WTC11 (cell line): ENCODE measurements at regions not wholly inside any gene's neighbourhood (a gene's known extent, or its start where the extent isn't known, plus 50 kb on each side); places are given as distances from the start of the nearest gene placed in this dataset.

Experiments
- ATAC-seq: fragments of 200-7000 bp; cut with Tn5 transposase; 2 replicates; pipeline ENCODE4 v1.10.0; 2021; ENCODE audit warnings: mild to moderate bottlenecking, moderate library complexity
- CTCF ChIA-PET: fragments of 300-600 bp; sonication (Branson Sonifier 250); formaldehyde crosslinking; loops from one replicate; lab custom pipeline; 2021; ENCODE audit warnings: antibody characterized with exemption; lab: Charles Lee
- POLR2A ChIA-PET: fragments of 350-600 bp; sonication (Branson Sonifier 250); formaldehyde crosslinking; loops from one replicate; lab custom pipeline; 2021; ENCODE audit warnings: antibody characterized with exemption; lab: Charles Lee
- DNase-seq: peaks from one replicate; pipeline ENCODE4 v3.0.0; 2021; ENCODE audit warnings: low spot score
- H3K27ac Mint-ChIP-seq: 2 replicates; pipeline ENCODE4 v1.8.0; 2021; ENCODE audit warnings: mixed read lengths
- H3K27me3 Mint-ChIP-seq: 2 replicates; pipeline ENCODE4 v1.8.0; 2021; ENCODE audit warnings: low read depth, mild to moderate bottlenecking, moderate library complexity, mixed read lengths
- H3K36me3 Mint-ChIP-seq: 2 replicates; pipeline ENCODE4 v1.8.0; 2021; ENCODE audit warnings: mixed read lengths
- H3K4me1 Mint-ChIP-seq: 2 replicates; pipeline ENCODE4 v1.8.0; 2022; ENCODE audit warnings: mixed read lengths
- H3K4me3 Mint-ChIP-seq: 2 replicates; pipeline ENCODE4 v1.8.0; 2021; ENCODE audit warnings: mild to moderate bottlenecking, moderate library complexity, mixed read lengths
- H3K9me3 Mint-ChIP-seq: 2 replicates; pipeline ENCODE4 v1.8.0; 2021; ENCODE audit warnings: mixed read lengths
- AR ChIP-seq: fragments of 250-450 bp; sonication (Bioruptor Pico); IDR thresholded peaks from 2 replicates; pipeline ENCODE4 v1.9.0; 2021; ENCODE audit warnings: mild to moderate bottlenecking
- ARID4B ChIP-seq: sonication (generic); formaldehyde crosslinking; IDR thresholded peaks from 2 replicates; pipeline ENCODE4 v1.8.0; 2023; ENCODE audit warnings: missing genetic modification reagents, mild to moderate bottlenecking, borderline replicate concordance
- E2F4 ChIP-seq: sonication (generic); formaldehyde crosslinking; IDR thresholded peaks from 2 replicates; pipeline ENCODE4 v1.8.1; 2022; ENCODE audit warnings: low read depth, mild to moderate bottlenecking, moderate library complexity, missing genetic modification reagents, borderline replicate concordance
- E2F5 ChIP-seq: sonication (generic); formaldehyde crosslinking; IDR thresholded peaks from 2 replicates; pipeline ENCODE4 v1.8.1; 2022; ENCODE audit warnings: mild to moderate bottlenecking, moderate library complexity, missing genetic modification reagents
- ESRRA ChIP-seq: sonication (generic); formaldehyde crosslinking; IDR thresholded peaks from 2 replicates; pipeline ENCODE4 v1.8.1; 2022; ENCODE audit warnings: mild to moderate bottlenecking, missing genetic modification reagents, borderline replicate concordance
- ETV6 ChIP-seq: sonication (generic); formaldehyde crosslinking; IDR thresholded peaks from 2 replicates; pipeline ENCODE4 v1.8.1; 2022; ENCODE audit warnings: mild to moderate bottlenecking, missing genetic modification reagents
- FOXP1 ChIP-seq: sonication (generic); formaldehyde crosslinking; IDR thresholded peaks from 2 replicates; pipeline ENCODE4 v1.8.0; 2022; ENCODE audit warnings: missing genetic modification reagents, mild to moderate bottlenecking, moderate library complexity, borderline replicate concordance
- HMGA2 ChIP-seq: fragments of 250-450 bp; sonication (Bioruptor Pico); IDR thresholded peaks from 2 replicates; pipeline ENCODE4 v1.4.0; 2021; ENCODE audit warnings: mild to moderate bottlenecking, moderate library complexity
- NFYB ChIP-seq: sonication (generic); formaldehyde crosslinking; conservative IDR thresholded peaks from 2 replicates; pipeline ENCODE4 v1.8.0; 2022; ENCODE audit warnings: low read depth, missing genetic modification reagents
- NR1H2 ChIP-seq: sonication (generic); formaldehyde crosslinking; IDR thresholded peaks from 2 replicates; pipeline ENCODE4 v1.9.0; 2021; ENCODE audit warnings: mild to moderate bottlenecking, moderate library complexity, missing genetic modification reagents
- PRDM15 ChIP-seq: sonication (generic); formaldehyde crosslinking; IDR thresholded peaks from 2 replicates; pipeline ENCODE4 v1.8.0; 2022; ENCODE audit warnings: missing genetic modification reagents
- PREB ChIP-seq: sonication (generic); formaldehyde crosslinking; IDR thresholded peaks from 2 replicates; pipeline ENCODE4 v1.8.1; 2022; ENCODE audit warnings: mild to moderate bottlenecking, missing genetic modification reagents, moderate library complexity, borderline replicate concordance
- PRRX2 ChIP-seq: fragments of 250-450 bp; sonication (Bioruptor Pico); IDR thresholded peaks from 2 replicates; pipeline ENCODE4 v1.8.0; 2021; ENCODE audit warnings: mild to moderate bottlenecking
- SP1 ChIP-seq: sonication (generic); formaldehyde crosslinking; conservative IDR thresholded peaks from 2 replicates; pipeline ENCODE4 v1.8.1; 2022; ENCODE audit warnings: missing genetic modification reagents
- ZNF263 ChIP-seq: sonication (generic); formaldehyde crosslinking; IDR thresholded peaks from 2 replicates; pipeline ENCODE4 v1.8.1; 2022; ENCODE audit warnings: low read depth, mild to moderate bottlenecking, moderate library complexity, missing genetic modification reagents
- ZNF423 ChIP-seq: fragments of 250-450 bp; sonication (Bioruptor Pico); IDR thresholded peaks from 2 replicates; pipeline ENCODE4 v2.1.2; 2022; ENCODE audit warnings: mild to moderate bottlenecking, moderate library complexity
- ZNF425 ChIP-seq: fragments of 250-450 bp; sonication (Bioruptor Pico); conservative IDR thresholded peaks from 2 replicates; pipeline ENCODE4 v1.9.0; 2021; ENCODE audit warnings: mild to moderate bottlenecking
- ZSCAN18 ChIP-seq: fragments of 250-450 bp; sonication (Bioruptor Pico); IDR thresholded peaks from 2 replicates; pipeline ENCODE4 v2.1.2; 2022; ENCODE audit warnings: mild to moderate bottlenecking, moderate library complexity

- DNase-seq (no peak), ATAC-seq (peak; percentile 47; the same call in 1 of the 2 replicates)
- TF ChIP-seq ZNF263 (CRISPR knock-in tag) (no peak), FOXP1 (CRISPR knock-in tag) (no peak), ZNF425 (CRISPR knock-in tag) (no peak), SP1 (CRISPR knock-in tag) (no peak), NFYB (no peak), NR1H2 (CRISPR knock-in tag) (no peak), ARID4B (no peak), AR (CRISPR knock-in tag) (no peak), E2F5 (CRISPR knock-in tag) (no peak), ZNF423 (no peak), HMGA2 (CRISPR knock-in tag) (no peak), PRRX2 (CRISPR knock-in tag) (no peak), ETV6 (CRISPR knock-in tag) (no peak), E2F4 (no peak), ZSCAN18 (CRISPR knock-in tag) (no peak), PREB (CRISPR knock-in tag) (no peak), ESRRA (CRISPR knock-in tag) (no peak), PRDM15 (no peak)
- Mint-ChIP-seq H3K4me1 (peaks cover 30% of the 10 kb centered on the region), H3K4me3 (no peak overlapping the region), H3K36me3 (no peaks in the 10 kb centered on the region), H3K27ac (no peak overlapping the region; the same call in 1 of the 2 replicates), H3K27me3 (no peaks in the 10 kb centered on the region; the same call in 1 of the 2 replicates), H3K9me3 (no peaks in the 10 kb centered on the region)
- ChIA-PET CTCF (no interaction called here), POLR2A (no interaction called here)
These were observed 348.2 kb downstream of the RWDD3 start for GRCh38 chr1:95582191-95582590.
